ENCODE measurements at regions not wholly inside any gene's neighbourhood (a gene's known extent, or its start where the extent isn't known, plus 50 kb on each side); places are given as distances from the start of the nearest gene placed in this dataset.
"Not testable (repeated sequence)": the region's sequence is repeated elsewhere in the genome, so short reads cannot be mapped to it uniquely, and the experiment has no call there.

- DNase-seq (ENCODE audit: low read depth in 2 of 3, low spot score in 1 of 3) = no peak
Measured at GRCh38 chr2:147430408-147430807, 414.4 kb upstream of the ACVR2A start.

- no peak for DNase-seq (ENCODE audit: low read depth in 2 of 3, low spot score in 1 of 3)
Measured at GRCh38 chr2:147428120-147428747, 416.6 kb upstream of the ACVR2A start.

GRCh38 chr2:147425437-147426029 is 419.3 kb upstream of the ACVR2A start:
- DNase-seq (ENCODE audit: low read depth in 2 of 3, low spot score in 1 of 3) = no peak

- no peak for DNase-seq (ENCODE audit: low read depth in 2 of 3, low spot score in 1 of 3)
Measured at GRCh38 chr2:147424766-147425165, 420.1 kb upstream of the ACVR2A start.

GRCh38 chr2:147420947-147421675 is 423.7 kb upstream of the ACVR2A start:
- DNase-seq (ENCODE audit: low read depth in 2 of 3, low spot score in 1 of 3) = no peak

- no peak for DNase-seq (ENCODE audit: low read depth in 2 of 3, low spot score in 1 of 3)
Measured at GRCh38 chr2:147420517-147420916, 424.3 kb upstream of the ACVR2A start.

DNA sequence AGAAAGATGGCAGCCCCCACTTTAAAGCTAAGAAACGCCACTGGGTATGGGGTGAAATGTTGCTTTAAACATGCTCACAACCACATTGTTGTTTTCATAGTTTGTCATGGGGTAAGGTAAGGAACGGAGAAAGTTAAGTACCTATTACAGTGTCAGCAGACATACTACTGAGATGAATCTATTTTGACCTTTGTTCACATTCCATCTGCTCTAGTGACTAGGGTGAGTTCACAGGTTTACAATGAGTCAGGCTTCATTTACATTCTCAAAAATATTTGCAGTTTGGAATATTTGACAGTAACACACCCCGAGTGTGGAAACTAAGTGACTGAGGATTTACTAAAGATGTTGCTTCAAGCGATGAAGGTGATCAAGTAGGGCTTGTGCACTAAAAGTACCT is 428.7 kb upstream of the ACVR2A start:
- no peak for DNase-seq (ENCODE audit: low read depth in 2 of 3, low spot score in 1 of 3)

GRCh38 chr2:147414656-147415055 is 430.2 kb upstream of the ACVR2A start:
- DNase-seq (ENCODE audit: low read depth in 2 of 3, low spot score in 1 of 3) = not testable (repeated sequence)

- DNase-seq (ENCODE audit: low read depth in 2 of 3, low spot score in 1 of 3) = no peak
Measured at GRCh38 chr2:147408357-147408756, 436.5 kb upstream of the ACVR2A start.

DNA sequence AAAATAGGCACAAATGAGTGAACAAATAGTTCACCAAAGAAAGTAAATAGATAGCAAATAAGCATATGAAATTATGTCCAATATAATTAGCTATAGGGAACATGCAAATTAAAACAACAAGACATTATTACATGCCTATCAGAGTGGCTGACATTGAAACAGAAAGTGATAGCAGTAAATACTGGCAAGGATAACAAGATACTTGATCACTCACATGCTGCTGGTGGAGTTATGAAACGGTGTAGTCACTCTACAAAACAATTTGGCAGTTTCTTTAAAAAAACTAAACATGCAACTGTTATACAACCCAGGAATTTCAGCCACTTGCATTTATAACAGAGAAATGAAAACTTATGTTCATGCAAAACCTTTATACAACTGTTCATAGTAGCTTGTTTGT is 439.2 kb upstream of the ACVR2A start:
- DNase-seq (ENCODE audit: low read depth in 2 of 3, low spot score in 1 of 3) = no peak

GRCh38 chr2:147398996-147399395 is 445.8 kb upstream of the ACVR2A start:
- DNase-seq (ENCODE audit: low read depth in 2 of 3, low spot score in 1 of 3) = no peak

DNA sequence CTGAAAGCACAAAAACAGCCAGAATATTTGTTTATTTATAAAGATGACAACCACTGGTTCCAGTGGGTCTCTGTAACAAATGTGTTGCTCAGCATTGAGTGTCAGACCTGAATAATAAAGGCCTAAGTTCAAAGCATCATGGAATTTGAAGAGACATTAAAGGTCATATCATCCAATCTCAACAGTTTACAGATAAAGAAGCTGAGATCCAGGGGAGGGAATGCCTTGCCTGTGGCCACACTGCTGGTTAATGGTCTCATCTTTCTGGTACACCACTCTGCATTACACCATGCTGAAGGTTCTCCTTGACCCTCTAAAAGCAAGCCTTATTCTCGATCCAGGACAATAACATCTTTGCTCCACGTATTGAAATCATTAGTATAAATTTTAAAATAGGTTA is 446.5 kb upstream of the ACVR2A start:
- DNase-seq (ENCODE audit: low read depth in 2 of 3, low spot score in 1 of 3) = no peak

DNA sequence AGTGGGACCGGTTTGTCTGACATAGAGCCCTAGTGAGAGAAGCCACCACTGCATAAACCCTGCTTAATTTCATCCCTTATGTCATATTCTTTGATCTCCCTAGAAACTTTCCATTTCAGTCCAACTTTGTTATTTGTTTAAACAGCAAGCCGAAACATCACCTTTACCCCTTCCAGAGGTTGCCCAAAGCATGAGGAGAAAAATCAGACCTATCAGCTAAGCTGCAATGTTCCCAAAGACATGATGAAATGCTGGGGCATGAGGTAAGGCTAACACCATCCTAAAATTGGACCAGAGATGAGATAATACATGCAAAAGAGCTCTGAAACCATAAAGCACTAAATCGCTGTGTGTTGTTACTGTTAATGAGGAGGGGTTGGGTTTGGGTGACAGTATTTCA is 447.9 kb upstream of the ACVR2A start:
- no peak for DNase-seq (ENCODE audit: low read depth in 2 of 3, low spot score in 1 of 3)

GRCh38 chr2:147394179-147394790 is 450.5 kb upstream of the ACVR2A start:
- no peak for DNase-seq (ENCODE audit: low read depth in 2 of 3, low spot score in 1 of 3)

DNA sequence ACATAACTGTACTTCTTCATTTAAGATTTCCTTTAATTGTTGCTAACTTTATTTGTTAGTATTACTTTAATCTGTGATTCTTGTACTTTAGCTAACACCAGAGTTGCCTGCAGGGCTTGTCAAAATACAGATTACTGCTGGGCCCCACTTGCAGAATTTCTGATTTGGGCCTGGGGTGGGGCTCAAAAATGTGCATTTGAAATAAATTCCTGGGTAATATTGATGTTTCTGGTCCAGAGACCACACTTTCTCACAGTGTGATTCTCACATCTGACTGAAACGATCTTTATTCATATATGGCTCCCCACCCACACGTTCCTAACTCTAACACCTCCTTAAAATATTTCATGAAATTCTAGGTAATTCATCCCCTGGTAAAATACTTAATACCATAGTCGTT is 452.6 kb upstream of the ACVR2A start:
- no peak for DNase-seq (ENCODE audit: low read depth in 2 of 3, low spot score in 1 of 3)

- DNase-seq (ENCODE audit: low read depth in 2 of 3, low spot score in 1 of 3) = no peak
Measured at GRCh38 chr2:147390475-147390874, 454.4 kb upstream of the ACVR2A start.

- DNase-seq (ENCODE audit: low read depth in 2 of 3, low spot score in 1 of 3) = no peak
Measured at GRCh38 chr2:147389218-147389617, 455.6 kb upstream of the ACVR2A start.

- no peak for DNase-seq (ENCODE audit: low read depth in 2 of 3, low spot score in 1 of 3)
Measured at GRCh38 chr2:147388217-147388616, 456.6 kb upstream of the ACVR2A start.

- no peak for DNase-seq (ENCODE audit: low read depth in 2 of 3, low spot score in 1 of 3)
Measured at GRCh38 chr2:147386284-147386683, 458.5 kb upstream of the ACVR2A start.

GRCh38 chr2:147385600-147385999 is 459.2 kb upstream of the ACVR2A start:
- no peak for DNase-seq (ENCODE audit: low read depth in 2 of 3, low spot score in 1 of 3)

DNA sequence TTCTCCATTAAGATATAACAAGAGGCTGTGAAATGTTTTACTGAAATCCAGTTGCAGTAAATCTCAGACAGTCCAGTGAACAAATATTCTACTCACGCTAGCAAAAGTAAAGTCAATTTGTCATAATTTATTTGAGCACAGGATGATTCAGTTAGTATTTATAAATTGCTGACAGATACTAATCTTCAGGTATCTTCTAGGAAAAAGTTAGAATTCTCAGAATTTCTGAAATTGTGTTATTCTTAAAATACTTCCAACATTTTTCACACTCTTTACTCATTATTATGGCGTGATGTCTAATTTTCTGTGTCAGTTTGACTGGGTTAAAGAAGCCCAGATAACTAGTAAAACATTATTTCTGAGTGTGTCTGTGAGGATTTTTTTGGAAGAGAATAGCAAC is 460.2 kb upstream of the ACVR2A start:
- no peak for DNase-seq (ENCODE audit: low read depth in 2 of 3, low spot score in 1 of 3)

- no peak for DNase-seq (ENCODE audit: low read depth in 2 of 3, low spot score in 1 of 3)
Measured at GRCh38 chr2:147382322-147382948, 462.4 kb upstream of the ACVR2A start.

All from stimulated activated CD4-positive, alpha-beta T cell treated with anti-CD3 and anti-CD28 coated beads, Interleukin-12 subunit alpha, Interleukin-12 subunit beta, amount 100 ng/mL, for 48 hours (primary cell).